B cell (primary cell): ENCODE measurements at regions not wholly inside any gene's neighbourhood (a gene's known extent, or its start where the extent isn't known, plus 50 kb on each side); places are given as distances from the start of the nearest gene placed in this dataset.

Experiments used
- ATAC-seq: fragments of 200-7000 bp; cut with Tn5 transposase; one replicate; pipeline ENCODE4 v1.10.0; 2021; ENCODE audit warnings: low read depth, mild to moderate bottlenecking, moderate number of reproducible peaks, moderate library complexity
- CTCF ChIA-PET: fragments of 350-600 bp; sonication (Branson Sonifier 250); formaldehyde crosslinking; loops from one replicate; lab custom pipeline; 2021; ENCODE audit warnings: antibody characterized with exemption, inconsistent platforms; lab: Charles Lee
- POLR2A ChIA-PET: fragments of 350-600 bp; sonication (Branson Sonifier 250); formaldehyde crosslinking; loops from one replicate; lab custom pipeline; 2021; ENCODE audit warnings: antibody characterized with exemption; lab: Charles Lee
- DNase-seq: peaks from one replicate; pipeline ENCODE4 v3.0.0; 2013
- H2AFZ ChIP-seq: 2 replicates; pipeline ENCODE4 v1.6.1; 2012; ENCODE audit warnings: mild to moderate bottlenecking, low read depth, low read length; ENCODE audit not compliant: insufficient read depth, poor library complexity, severe bottlenecking
- H3K27ac ChIP-seq, 2 donors: 1 replicate in 1 of 2; 2 replicates in 1 of 2; pipeline ENCODE4 v1.5.1; 2012 to 2013; ENCODE audit warnings: low read length in 2 of 2, mild to moderate bottlenecking in 2 of 2, moderate library complexity in 1 of 2
- H3K27me3 ChIP-seq, 4 experiments: fragments of 200-600 bp in 1 of 4; sonication (generic) in 1 of 4; replicated peaks in 1 of 4; 1 replicate in 2 of 4; 2 replicates in 2 of 4; pipeline versions ENCODE4 v1.6.1 to v1.7.0; 2013 to 2016; ENCODE audit warnings: low read length in 3 of 4, mild to moderate bottlenecking in 2 of 4, mixed read lengths in 1 of 4, moderate library complexity in 1 of 4; ENCODE audit not compliant: insufficient read depth in 4 of 4, control insufficient read depth in 3 of 4; ENCODE audit errors: control extremely low read depth in 1 of 4
- H3K36me3 ChIP-seq, 2 experiments: replicated peaks in 1 of 2; 1 replicate in 1 of 2; 2 replicates in 1 of 2; pipeline versions ENCODE4 v1.6.1 to v1.7.1; 2013; ENCODE audit warnings: low read length in 1 of 2; ENCODE audit not compliant: insufficient read depth in 2 of 2, control insufficient read depth in 1 of 2; ENCODE audit errors: control extremely low read depth in 1 of 2, extremely low read depth in 1 of 2
- H3K4me1 ChIP-seq, 2 donors: fragments of 200-600 bp in 1 of 2; sonication (generic) in 1 of 2; 1 replicate in 1 of 2; 2 replicates in 1 of 2; pipeline versions ENCODE4 v1.5.1 to v1.6.1; 2013 to 2017; ENCODE audit warnings: low read length in 2 of 2; ENCODE audit not compliant: control insufficient read depth in 2 of 2, insufficient read depth in 2 of 2
- H3K4me2 ChIP-seq: replicated peaks from 2 replicates; pipeline ENCODE3; 2012; ENCODE audit warnings: mild to moderate bottlenecking, low read depth, low read length; ENCODE audit not compliant: poor library complexity, severe bottlenecking
- H3K4me3 ChIP-seq, 5 experiments: fragments of 200-600 bp in 1 of 5; sonication (generic) in 1 of 5; 1 replicate in 3 of 5; 2 replicates in 2 of 5; pipeline versions ENCODE4 v1.5.1 to v1.7.0; 2011 to 2016; ENCODE audit warnings: low read length in 4 of 5, mild to moderate bottlenecking in 4 of 5, low read depth in 2 of 5, control low read depth in 1 of 5, moderate library complexity in 1 of 5; ENCODE audit not compliant: insufficient read depth in 1 of 5; ENCODE audit errors: control extremely low read depth in 1 of 5, extremely low read depth in 1 of 5
- H3K79me2 ChIP-seq: fragments of 200-600 bp; sonication (generic); one replicate; pipeline ENCODE4 v1.6.0; 2016; ENCODE audit warnings: low read length; ENCODE audit not compliant: control insufficient read depth, insufficient read depth
- H3K9ac ChIP-seq: fragments of 200-600 bp; sonication (generic); 2 replicates; pipeline ENCODE4 v1.6.1; 2017; ENCODE audit warnings: mild to moderate bottlenecking, low read length, moderate library complexity
- H3K9me3 ChIP-seq, 3 donors: one replicate each; pipeline versions ENCODE4 v1.6.1 to v1.7.1; 2013; ENCODE audit warnings: low read length in 2 of 3; ENCODE audit not compliant: control insufficient read depth in 2 of 3, insufficient read depth in 1 of 3; ENCODE audit errors: control extremely low read depth in 1 of 3
- H4K20me1 ChIP-seq: 2 replicates; pipeline ENCODE4 v1.6.0; 2012; ENCODE audit warnings: mild to moderate bottlenecking, low read length; ENCODE audit not compliant: insufficient read depth, control insufficient read depth, poor library complexity, severe bottlenecking
- H3K27ac Mint-ChIP-seq: one replicate; pipeline ENCODE4 v1.8.0; 2021; ENCODE audit warnings: mixed read lengths
- H3K27me3 Mint-ChIP-seq: one replicate; pipeline ENCODE4 v1.8.0; 2021; ENCODE audit warnings: mixed read lengths
- H3K4me1 Mint-ChIP-seq: one replicate; pipeline ENCODE4 v1.8.0; 2021; ENCODE audit warnings: mixed read lengths
- H3K4me3 Mint-ChIP-seq: one replicate; pipeline ENCODE4 v1.8.0; 2021; ENCODE audit warnings: mixed read lengths
- H3K9me3 Mint-ChIP-seq: one replicate; pipeline ENCODE4 v1.8.0; 2022; ENCODE audit warnings: mixed read lengths; ENCODE audit not compliant: insufficient read depth
- CTCF ChIP-seq: fragments of 200-600 bp; IDR thresholded peaks from one replicate; pipeline ENCODE4 v1.8.0; 2022; ENCODE audit warnings: antibody characterized with exemption, mild to moderate bottlenecking
- EZH2 ChIP-seq: IDR thresholded peaks from 2 replicates; pipeline ENCODE4 v1.6.1; 2012; ENCODE audit warnings: borderline replicate concordance, low read depth, mild to moderate bottlenecking, moderate library complexity, low read length; ENCODE audit not compliant: insufficient read depth, poor library complexity, severe bottlenecking
- WGBS: methylation state at CpG from one replicate; pipeline ENCODE4 v1.1.5; 2013; ENCODE audit warnings: missing lambda C conversion rate; ENCODE audit not compliant: insufficient coverage; 5-methylcytosine and 5-hydroxymethylcytosine counted together
- intact Hi-C: fragments of 100-400 bp; cut with micrococcal nuclease; formaldehyde crosslinking; loops from one replicate; pipeline ENCODE4 v1.10.0; 2022

- DNase-seq (no peak), ATAC-seq (no peak)
- Mint-ChIP-seq H3K27ac (no peak overlapping the region), H3K4me1 (no peaks in the 10 kb centered on the region), H3K9me3 (peaks cover 4% of the 10 kb centered on the region), H3K4me3 (no peak overlapping the region), H3K27me3 (no peaks in the 10 kb centered on the region)
- Histone ChIP-seq H3K4me1 (no peaks in the 10 kb centered on the region), H3K27ac (no peak overlapping the region), H3K79me2 (no peaks in the 10 kb centered on the region), H2AFZ (no peak overlapping the region), H3K9ac (no peak overlapping the region), H4K20me1 (no peaks in the 10 kb centered on the region), H3K36me3 (no peaks in the 10 kb centered on the region), H3K9me3 (no peaks in the 10 kb centered on the region), H3K27me3 (no peaks in the 10 kb centered on the region), H3K4me3 (no peak overlapping the region), H3K4me2 (no peak overlapping the region)
- intact Hi-C loops, result no loop called here
- POLR2A ChIA-PET, result no interaction called here
- WGBS, result 0% methylated on average over 1 of the region's 1 CpG
- CTCF ChIA-PET, result no interaction called here
- no peak for TF ChIP-seq CTCF
- no peak for TF ChIP-seq EZH2
Observed at GRCh38 chr18:41587976-41588375, 367.1 kb upstream of the PIK3C3 start.

- H3K27ac Mint-ChIP-seq, result no peak overlapping the region
Observed at GRCh38 chr18:41585512-41585911, 369.5 kb upstream of the PIK3C3 start.

More at GRCh38 chr18:41585512-41585911, 369.5 kb upstream of the PIK3C3 start:
- Mint-ChIP-seq H3K4me1 (no peaks in the 10 kb centered on the region), H3K4me3 (no peak overlapping the region), H3K27me3 (no peaks in the 10 kb centered on the region), H3K9me3 (peaks cover 4% of the 10 kb centered on the region)
- Histone ChIP-seq H3K27me3 (no peaks in the 10 kb centered on the region), H3K4me2 (no peak overlapping the region), H4K20me1 (no peaks in the 10 kb centered on the region), H3K79me2 (no peaks in the 10 kb centered on the region), H3K9me3 (no peaks in the 10 kb centered on the region), H3K4me3 (no peak overlapping the region), H3K4me1 (no peaks in the 10 kb centered on the region), H2AFZ (no peak overlapping the region), H3K27ac (no peak overlapping the region), H3K36me3 (no peaks in the 10 kb centered on the region), H3K9ac (no peak overlapping the region)
- WGBS, result 100% methylated on average over 2 of the region's 2 CpGs
- DNase-seq (no peak), ATAC-seq (no peak)
- POLR2A ChIA-PET, result no interaction called here
- no peak for TF ChIP-seq EZH2
- TF ChIP-seq CTCF, result no peak
- CTCF ChIA-PET, result no interaction called here
- intact Hi-C loops, result no loop called here
